K562 (cell line): ENCODE measurements at regions not wholly inside any gene's neighbourhood (a gene's known extent, or its start where the extent isn't known, plus 50 kb on each side); places are given as distances from the start of the nearest gene placed in this dataset.
"Not testable (repeated sequence)": the region's sequence is repeated elsewhere in the genome, so short reads cannot be mapped to it uniquely, and the experiment has no call there.

Source experiments
- ATAC-seq: fragments of 200-7000 bp; cut with Tn5 transposase; 3 replicates; pipeline ENCODE4 v1.9.1; 2020; ENCODE audit warnings: moderate library complexity
- BruUV-seq: library from RNA; stranded (reverse); fragments of 400-500 nt; replicated peaks from 2 replicates; lab custom pipeline; 2021; lab: Mats Ljungman, UMichigan
- CTCF ChIA-PET: fragments of 300-600 bp; formaldehyde crosslinking; extraction: SDS; loops from one replicate; lab custom pipeline; 2021; ENCODE audit warnings: low intra/inter-chr PET ratio; lab: Yijun Ruan, JAX
- POLR2A ChIA-PET: fragments of 300-600, 350-650 bp; sonication (Branson Sonifier 250); formaldehyde crosslinking; extraction: SDS; loops from one replicate; lab custom pipeline; 2021; ENCODE audit warnings: antibody characterized with exemption, inconsistent platforms; lab: Yijun Ruan, JAX
- DNase-seq, 4 experiments: peaks; one replicate each; pipeline versions ENCODE4 v3.0.0 to v3.0.0-alpha.2; 2011 to 2018; ENCODE audit warnings: low spot score in 3 of 4, mixed read lengths in 3 of 4; ENCODE audit errors: extremely low read depth in 1 of 4
- FAIRE-seq: peaks from 2 replicates; lab custom pipeline; 2011; peaks lifted over from hg19 to GRCh38; lab: Jason Lieb, UNC
- H2AFZ ChIP-seq: 2 replicates; pipeline ENCODE4 v1.6.0; 2011; ENCODE audit warnings: low read depth, low read length, control low read depth, inconsistent platforms
- H3K27ac ChIP-seq: fragments of 200-600 bp; 3 replicates; pipeline ENCODE4 v1.8.0; 2011; ENCODE audit warnings: low read depth, mild to moderate bottlenecking, control low read depth, inconsistent platforms, low read length, moderate library complexity, mixed read lengths; ENCODE audit errors: extremely low read depth
- H3K27me3 ChIP-seq, 2 experiments: fragments of 300-600 bp in 1 of 2; 2 replicates in 1 of 2; 3 replicates in 1 of 2; pipeline versions ENCODE4 v1.6.0 to v1.8.0; 2011; ENCODE audit warnings: inconsistent platforms in 2 of 2, low read length in 2 of 2, mild to moderate bottlenecking in 1 of 2, mixed read lengths in 1 of 2, moderate library complexity in 1 of 2; ENCODE audit not compliant: control insufficient read depth in 2 of 2, insufficient read depth in 2 of 2
- H3K36me3 ChIP-seq: fragments of 300-600 bp; 3 replicates; pipeline ENCODE4 v1.8.0; 2011; ENCODE audit warnings: mild to moderate bottlenecking, low read length, inconsistent platforms; ENCODE audit not compliant: control insufficient read depth, insufficient read depth
- H3K4me1 ChIP-seq, 2 experiments: fragments of 200-600 bp in 1 of 2; replicated peaks in 1 of 2; 2 replicates in 1 of 2; 3 replicates in 1 of 2; pipeline versions ENCODE4 v1.5.1 to v1.8.0; 2011; ENCODE audit warnings: inconsistent platforms in 2 of 2, low read length in 2 of 2, mild to moderate bottlenecking in 1 of 2, mixed read lengths in 1 of 2, moderate library complexity in 1 of 2; ENCODE audit not compliant: control insufficient read depth in 2 of 2, insufficient read depth in 2 of 2
- H3K4me2 ChIP-seq: 2 replicates; pipeline ENCODE4 v1.6.1; 2011; ENCODE audit warnings: low read length, control low read depth, inconsistent platforms, mixed read lengths; ENCODE audit not compliant: insufficient read depth
- H3K4me3 ChIP-seq: fragments of 200-600 bp; sonication (generic), shearing (Covaris generic); 2 replicates; pipeline ENCODE4 v1.5.1; 2016; ENCODE audit warnings: control low read depth, inconsistent platforms
- H3K79me2 ChIP-seq: fragments of 200-600 bp; 3 replicates; pipeline ENCODE4 v1.8.0; 2011; ENCODE audit warnings: low read length, inconsistent platforms; ENCODE audit not compliant: control insufficient read depth, insufficient read depth
- H3K9ac ChIP-seq, 2 experiments: 2 replicates each; pipeline versions ENCODE4 v1.6.0 to v1.6.1; 2011; ENCODE audit warnings: low read depth in 2 of 2, low read length in 2 of 2, control low read depth in 1 of 2, inconsistent platforms in 1 of 2, mild to moderate bottlenecking in 1 of 2, mixed read lengths in 1 of 2; ENCODE audit not compliant: insufficient read depth in 1 of 2
- H3K9me1 ChIP-seq: one replicate; pipeline ENCODE4 v1.6.0; 2011; ENCODE audit warnings: inconsistent platforms, mild to moderate bottlenecking, low read length, moderate library complexity; ENCODE audit not compliant: control insufficient read depth, insufficient read depth
- H3K9me3 ChIP-seq: replicated peaks from 2 replicates; pipeline ENCODE4 v1.5.1; 2011; ENCODE audit warnings: low read depth, low read length, inconsistent platforms; ENCODE audit not compliant: control insufficient read depth, insufficient read depth
- H4K20me1 ChIP-seq: replicated peaks from 2 replicates; pipeline ENCODE4 v1.6.1; 2011; ENCODE audit warnings: low read length, inconsistent platforms, mixed read lengths; ENCODE audit not compliant: control insufficient read depth, insufficient read depth
- CEBPB ChIP-seq: fragments of 450-650 bp; IDR thresholded peaks from 2 replicates; pipeline ENCODE4 v1.6.1; 2016; ENCODE audit warnings: missing genetic modification characterization, missing compliant biosample characterization
- CEBPG ChIP-seq, 3 experiments: fragments of 200-800 bp in 1 of 3; sonication (Bioruptor generic) in 1 of 3; sonication (generic) in 1 of 3; formaldehyde crosslinking in 1 of 3; IDR thresholded peaks in 2 of 3; conservative IDR thresholded peaks in 1 of 3; 2 replicates each; pipeline versions ENCODE4 v1.6.1 to v1.8.0; 2016 to 2022; ENCODE audit warnings: missing compliant biosample characterization in 2 of 3, missing genetic modification characterization in 2 of 3, mild to moderate bottlenecking in 1 of 3, missing genetic modification reagents in 1 of 3
- WGBS: fragments of 100-300 bp; shearing (Covaris generic); methylation state at CpG from one replicate; pipeline ENCODE4 v1.1.6; 2016; ENCODE audit warnings: low coverage, mixed read lengths; ENCODE audit not compliant: insufficient coverage; ENCODE audit errors: missing lambda C conversion rate; 5-methylcytosine and 5-hydroxymethylcytosine counted together
- in situ Hi-C: fragments of 300-500 bp; cut with MboI; formaldehyde crosslinking; loops from 4 replicates; pipeline ENCODE4 v1.15.0; 2018; ENCODE audit warnings: inconsistent platforms, mixed read lengths
- intact Hi-C: fragments of 100-400 bp; cut with micrococcal nuclease; formaldehyde crosslinking; loops from 2 replicates; pipeline ENCODE4 v1.14.2; 2022
- TF ChIP-seq, protein P1 (sequence below): sonication (generic); formaldehyde crosslinking; IDR thresholded peaks from 2 replicates; pipeline ENCODE4 v1.8.1; 2022; ENCODE audit warnings: missing genetic modification reagents

- ChIA-PET POLR2A (no interaction called here), CTCF (no interaction called here)
- Histone ChIP-seq H2AFZ (no peak overlapping the region), H3K36me3 (no peaks in the 10 kb centered on the region), H3K4me2 (no peak overlapping the region), H3K9me3 (no peaks in the 10 kb centered on the region), H3K27me3 (no peaks in the 10 kb centered on the region), H4K20me1 (no peaks in the 10 kb centered on the region), H3K27ac (no peak overlapping the region), H3K4me1 (no peaks in the 10 kb centered on the region), H3K4me3 (no peak overlapping the region), H3K79me2 (no peaks in the 10 kb centered on the region), H3K9ac (no peak overlapping the region), H3K9me1 (no peaks in the 10 kb centered on the region)
- in situ Hi-C loops (no loop called here), intact Hi-C loops (no loop called here)
- WGBS, result 0% methylated on average over 1 of the region's 1 CpG
- TF ChIP-seq, protein P1, sequence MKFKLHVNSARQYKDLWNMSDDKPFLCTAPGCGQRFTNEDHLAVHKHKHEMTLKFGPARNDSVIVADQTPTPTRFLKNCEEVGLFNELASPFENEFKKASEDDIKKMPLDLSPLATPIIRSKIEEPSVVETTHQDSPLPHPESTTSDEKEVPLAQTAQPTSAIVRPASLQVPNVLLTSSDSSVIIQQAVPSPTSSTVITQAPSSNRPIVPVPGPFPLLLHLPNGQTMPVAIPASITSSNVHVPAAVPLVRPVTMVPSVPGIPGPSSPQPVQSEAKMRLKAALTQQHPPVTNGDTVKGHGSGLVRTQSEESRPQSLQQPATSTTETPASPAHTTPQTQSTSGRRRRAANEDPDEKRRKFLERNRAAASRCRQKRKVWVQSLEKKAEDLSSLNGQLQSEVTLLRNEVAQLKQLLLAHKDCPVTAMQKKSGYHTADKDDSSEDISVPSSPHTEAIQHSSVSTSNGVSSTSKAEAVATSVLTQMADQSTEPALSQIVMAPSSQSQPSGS, result no peak
- TF ChIP-seq CEBPB (tag), result peak; percentile 59
- no peak for TF ChIP-seq CEBPG (CRISPR knock-in tag; IDR thresholded peaks at IDR 0.05)
- peak in 1 of 2 experiments; percentile 41; a peak in 2 of 4 replicates for TF ChIP-seq CEBPG (tag; conservative IDR thresholded peaks at IDR 0.05 in 1 of 2, IDR thresholded peaks at IDR 0.05 in 1 of 2)
- FAIRE-seq, result no peak
- DNase-seq, result no peak
- no peak for ATAC-seq
- BruUV-seq, result no TSS peak
These were observed 254.4 kb upstream of the NCAM1 start for GRCh38 chr11:112706863-112707262.

DNA sequence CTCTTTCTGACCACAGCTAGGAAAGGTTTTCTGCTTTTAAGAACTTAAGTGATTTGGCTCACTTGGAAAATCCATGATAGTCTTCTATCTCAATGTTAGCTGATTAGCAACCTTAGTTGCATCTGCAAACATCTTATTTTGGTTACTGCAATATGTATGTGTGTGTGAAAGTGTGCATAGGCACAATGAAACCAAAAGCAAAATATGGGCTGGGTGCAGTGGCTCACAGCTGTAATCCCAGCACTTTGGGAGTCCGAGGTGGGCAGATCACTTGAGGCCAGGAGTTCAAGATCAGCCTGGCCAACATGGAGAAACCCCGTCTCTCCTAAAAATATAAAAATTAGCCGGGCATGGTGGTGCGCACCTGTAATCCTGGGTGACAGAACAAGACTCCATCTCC lies 246.9 kb upstream of the NCAM1 start:
- H2AFZ ChIP-seq, H3K79me2 ChIP-seq, CTCF ChIA-PET, H3K9me1 ChIP-seq, H3K9me3 ChIP-seq, DNase-seq, FAIRE-seq, H3K4me3 ChIP-seq, H4K20me1 ChIP-seq, H3K9ac ChIP-seq, H3K36me3 ChIP-seq, H3K4me2 ChIP-seq, H3K27me3 ChIP-seq, BruUV-seq, intact Hi-C loops, ATAC-seq, H3K4me1 ChIP-seq, in situ Hi-C loops, H3K27ac ChIP-seq: not testable (repeated sequence)
- POLR2A ChIA-PET, result interaction anchor here (1.1 kb wide), 1 partner anchor 15 kb away, joined by 3 read pairs; no protein-coding TSS in a partner anchor
- WGBS, result 0% methylated on average over 4 of the region's 4 CpGs
